ENCODE measurements at regions not wholly inside any gene's neighbourhood (a gene's known extent, or its start where the extent isn't known, plus 50 kb on each side); places are given as distances from the start of the nearest gene placed in this dataset.

DNA sequence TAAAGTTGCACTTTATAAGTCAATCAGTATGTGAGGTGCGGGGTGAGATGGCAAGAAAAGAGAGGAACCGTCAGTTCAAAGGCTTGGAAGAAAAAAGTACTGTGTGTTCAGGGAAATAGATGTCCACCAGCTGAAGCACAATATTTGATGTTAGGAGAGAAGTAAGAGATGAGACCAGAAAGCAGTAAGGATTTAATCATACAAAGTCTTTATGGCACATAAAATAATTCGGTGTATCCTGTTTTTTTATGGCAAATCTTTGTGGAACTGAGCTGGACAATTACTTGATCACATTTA lies 197.2 kb downstream of the FAXC start:
- Histone ChIP-seq H3K79me2 (ENCODE audit: insufficient read depth, low read length) (no peaks in the 10 kb centered on the region), H3K18ac (ENCODE audit: insufficient read length, low read depth, low read length) (no peak overlapping the region), H3K4me1 (ENCODE audit: insufficient read depth, low read length) (no peaks in the 10 kb centered on the region), H4K20me1 (ENCODE audit: control insufficient read depth, insufficient read depth, insufficient read length) (no peaks in the 10 kb centered on the region), H3K9ac (ENCODE audit: extremely low read depth, insufficient read length, low read length) (no peak overlapping the region), H3K56ac (ENCODE audit: insufficient read length, low read depth, low read length) (no peak overlapping the region), H3K79me1 (ENCODE audit: insufficient read depth, low read depth, low read length, poor library complexity, severe bottlenecking) (no peaks in the 10 kb centered on the region), H3K4me2 (ENCODE audit: insufficient read depth, insufficient read length, low read length) (no peak overlapping the region), H3K4ac (ENCODE audit: low read depth, low read length) (no peak overlapping the region), H3K27me3 (ENCODE audit: insufficient read depth, low read length) (no peaks in the 10 kb centered on the region), H4K91ac (ENCODE audit: insufficient read length, low read depth, low read length) (no peak overlapping the region), H3K14ac (ENCODE audit: insufficient read depth, low read length) (no peak overlapping the region), H3T11ph (ENCODE audit: low read length) (no peak overlapping the region), H2BK120ac (ENCODE audit: low read depth, low read length, poor library complexity, severe bottlenecking) (no peak overlapping the region), H2BK20ac (ENCODE audit: low read depth, low read length, poor library complexity, severe bottlenecking) (no peak overlapping the region), H2AK5ac (ENCODE audit: insufficient read length, low read length) (no peak overlapping the region), H3K23me2 (ENCODE audit: insufficient read length, low read depth, low read length, poor library complexity, severe bottlenecking) (no peaks in the 10 kb centered on the region), H2BK5ac (ENCODE audit: insufficient read length, low read length) (no peak overlapping the region), H3K23ac (ENCODE audit: insufficient read length, low read depth, low read length) (no peak overlapping the region), H4K5ac (ENCODE audit: insufficient read length, low read depth, low read length) (no peak overlapping the region), H4K8ac (replicated peaks; ENCODE audit: insufficient read length, low read depth, low read length) (no peak overlapping the region), H3K27ac (ENCODE audit: insufficient read length, low read depth, low read length) (no peak overlapping the region), H2BK15ac (ENCODE audit: low read depth, low read length) (no peak overlapping the region), H3K9me3 (ENCODE audit: control insufficient read depth, low read depth, low read length) (no peaks in the 10 kb centered on the region), H2AFZ (ENCODE audit: low read length) (no peak overlapping the region), H2BK12ac (ENCODE audit: insufficient read length, low read depth, low read length) (no peak overlapping the region)
- Mint-ChIP-seq H3K9me3 (no peaks in the 10 kb centered on the region; a peak in 1 of 5 replicates), H3K4me3 (no peak overlapping the region), H3K27me3 (ENCODE audit: low read depth) (peaks cover 6% of the 10 kb centered on the region; the same call in 1 of the 2 replicates), H3K4me1 (peaks cover 6 to 10% of the 10 kb centered on the region in 2 experiments), H3K36me3 (ENCODE audit: insufficient read depth in 1 of 3, low read depth in 3 of 3) (no peaks in the 10 kb centered on the region), H3K27ac (no peak overlapping the region)
- no CpG with 5 or more reads among the region's 3 CpGs for WGBS (ENCODE audit: extremely low coverage, insufficient read length, low lambda C conversion rate)
- DNase-seq: no peak
- TF ChIP-seq CTCF (conservative IDR thresholded peaks at IDR 0.05): 0 out of 3 replicates have a peak, but pooled peaks have one; percentile 1
